Naive thymus-derived CD8-positive, alpha-beta T cell (primary cell): ENCODE measurements at regions not wholly inside any gene's neighbourhood (a gene's known extent, or its start where the extent isn't known, plus 50 kb on each side); places are given as distances from the start of the nearest gene placed in this dataset.
"Not testable (repeated sequence)": the region's sequence is repeated elsewhere in the genome, so short reads cannot be mapped to it uniquely, and the experiment has no call there.

Experiments
- ATAC-seq, 2 donors: fragments of 150-1000 bp; cut with Tn5 transposase in 1 of 2; sonication (Bioruptor Pico), chemical (Tn5 transposase) in 1 of 2; 1 replicate in 1 of 2; 2 replicates in 1 of 2; pipeline ENCODE4 v1.10.0; 2021; ENCODE audit warnings: mild to moderate bottlenecking in 2 of 2, moderate library complexity in 2 of 2
- POLR2A ChIA-PET: fragments of 350-600 bp; sonication (Branson Sonifier 250); formaldehyde crosslinking; loops from one replicate; lab custom pipeline; 2021; ENCODE audit warnings: antibody characterized with exemption; lab: Charles Lee
- DNase-seq, 10 donors: peaks; one replicate each; pipeline versions ENCODE4 v3.0.0 to v3.0.0-alpha.2; 2020 to 2022
- H3K27ac Mint-ChIP-seq, 10 donors: one replicate each; pipeline ENCODE4 v1.8.0; 2020 to 2022; ENCODE audit warnings: mild to moderate bottlenecking in 10 of 10, mixed read lengths in 10 of 10, moderate library complexity in 4 of 10, inconsistent platforms in 1 of 10
- H3K27me3 Mint-ChIP-seq, 5 donors: one replicate each; pipeline ENCODE4 v1.8.0; 2021 to 2022; ENCODE audit warnings: mixed read lengths in 5 of 5
- H3K36me3 Mint-ChIP-seq, 3 donors: one replicate each; pipeline ENCODE4 v1.8.0; 2020 to 2022; ENCODE audit warnings: mixed read lengths in 3 of 3, mild to moderate bottlenecking in 2 of 3, inconsistent platforms in 1 of 3
- H3K4me1 Mint-ChIP-seq, 4 donors: one replicate each; pipeline ENCODE4 v1.8.0; 2021 to 2022; ENCODE audit warnings: mixed read lengths in 4 of 4
- H3K4me3 Mint-ChIP-seq, 10 donors: one replicate each; pipeline ENCODE4 v1.8.0; 2020 to 2022; ENCODE audit warnings: mild to moderate bottlenecking in 10 of 10, mixed read lengths in 10 of 10, moderate library complexity in 6 of 10, inconsistent platforms in 1 of 10
- H3K9me3 Mint-ChIP-seq, 9 donors: one replicate each; pipeline ENCODE4 v1.8.0; 2020 to 2022; ENCODE audit warnings: mixed read lengths in 9 of 9, mild to moderate bottlenecking in 3 of 9, inconsistent platforms in 1 of 9, moderate library complexity in 1 of 9

- DNase-seq = no peak
- Mint-ChIP-seq H3K36me3 (no peaks in the 10 kb centered on the region), H3K4me1 (no peaks in the 10 kb centered on the region), H3K27me3 (no peaks in the 10 kb centered on the region), H3K27ac (no peak overlapping the region), H3K9me3 (no peaks in the 10 kb centered on the region), H3K4me3 (no peak overlapping the region)
- ATAC-seq = no peak
- POLR2A ChIA-PET = no interaction called here
These were observed 212.2 kb upstream of the KYNU start for GRCh38 chr2:142665241-142665640.

GRCh38 chr2:142650601-142651000 lies 226.9 kb upstream of the KYNU start:
- no peak for DNase-seq
- ATAC-seq = no peak
- no peaks in the 10 kb centered on the region for H3K36me3 Mint-ChIP-seq
- H3K27ac Mint-ChIP-seq = no peak overlapping the region
- no peak overlapping the region for H3K4me3 Mint-ChIP-seq
- POLR2A ChIA-PET = no interaction called here
- peaks cover 0 to 28% (median 8%) of the 10 kb centered on the region in 9 donors for H3K9me3 Mint-ChIP-seq
- H3K4me1 Mint-ChIP-seq = no peaks in the 10 kb centered on the region
- no peaks in the 10 kb centered on the region for H3K27me3 Mint-ChIP-seq

- Mint-ChIP-seq H3K9me3 (peaks cover 0 to 18% (median 6%) of the 10 kb centered on the region in 9 donors), H3K36me3 (no peaks in the 10 kb centered on the region), H3K27ac (no peak overlapping the region), H3K4me1 (no peaks in the 10 kb centered on the region), H3K27me3 (no peaks in the 10 kb centered on the region), H3K4me3 (no peak overlapping the region)
- POLR2A ChIA-PET = no interaction called here
- ATAC-seq (no peak), DNase-seq (no peak)
These were observed 227.9 kb upstream of the KYNU start for GRCh38 chr2:142649581-142649980.

- Mint-ChIP-seq H3K9me3 (peaks cover 0 to 28% (median 5%) of the 10 kb centered on the region in 9 donors), H3K27ac (no peak overlapping the region), H3K4me1 (no peaks in the 10 kb centered on the region), H3K36me3 (no peaks in the 10 kb centered on the region), H3K4me3 (no peak overlapping the region), H3K27me3 (no peaks in the 10 kb centered on the region)
- POLR2A ChIA-PET = no interaction called here
- ATAC-seq (no peak), DNase-seq (no peak)
These were observed 234.8 kb upstream of the KYNU start for GRCh38 chr2:142642650-142643049.

GRCh38 chr2:142629193-142629592 lies 248.3 kb upstream of the KYNU start:
- Mint-ChIP-seq H3K9me3 (peaks cover 0 to 21% (median 0%) of the 10 kb centered on the region in 9 donors), H3K4me1 (no peaks in the 10 kb centered on the region), H3K4me3 (no peak overlapping the region), H3K36me3 (no peaks in the 10 kb centered on the region), H3K27ac (no peak overlapping the region), H3K27me3 (no peaks in the 10 kb centered on the region)
- ATAC-seq (no peak), DNase-seq (no peak)
- POLR2A ChIA-PET = no interaction called here

GRCh38 chr2:142621287-142621686 lies 256.2 kb upstream of the KYNU start:
- DNase-seq = no peak
- Mint-ChIP-seq H3K27ac (no peak overlapping the region), H3K27me3 (no peaks in the 10 kb centered on the region), H3K4me3 (no peak overlapping the region), H3K9me3 (peaks cover 0 to 22% (median 0%) of the 10 kb centered on the region in 9 donors), H3K36me3 (no peaks in the 10 kb centered on the region), H3K4me1 (no peaks in the 10 kb centered on the region)
- ATAC-seq = no peak
- POLR2A ChIA-PET = no interaction called here

- Mint-ChIP-seq H3K4me1 (no peaks in the 10 kb centered on the region), H3K36me3 (no peaks in the 10 kb centered on the region), H3K27ac (no peak overlapping the region), H3K27me3 (peaks cover 0 to 1% (median 0%) of the 10 kb centered on the region in 5 donors), H3K9me3 (peaks cover 0 to 12% (median 0%) of the 10 kb centered on the region in 9 donors), H3K4me3 (no peak overlapping the region)
- ATAC-seq (no peak), DNase-seq (no peak)
- POLR2A ChIA-PET = no interaction called here
These were observed 260.0 kb upstream of the KYNU start for GRCh38 chr2:142617461-142617860.

- Mint-ChIP-seq H3K27me3 (peaks cover 0 to 1% (median 0%) of the 10 kb centered on the region in 5 donors), H3K36me3 (no peaks in the 10 kb centered on the region), H3K4me3 (no peak overlapping the region), H3K4me1 (no peaks in the 10 kb centered on the region), H3K9me3 (peaks cover 0 to 4% (median 0%) of the 10 kb centered on the region in 9 donors), H3K27ac (no peak overlapping the region)
- POLR2A ChIA-PET = no interaction called here
- no peak for ATAC-seq
- no peak for DNase-seq
These were observed 261.6 kb upstream of the KYNU start for GRCh38 chr2:142615876-142616275.

- H3K27ac Mint-ChIP-seq, POLR2A ChIA-PET, H3K9me3 Mint-ChIP-seq, H3K27me3 Mint-ChIP-seq, H3K4me3 Mint-ChIP-seq, ATAC-seq, DNase-seq, H3K36me3 Mint-ChIP-seq, H3K4me1 Mint-ChIP-seq: not testable (repeated sequence)
These were observed 264.3 kb upstream of the KYNU start for GRCh38 chr2:142613193-142613592.

GRCh38 chr2:142605421-142605820 lies 272.0 kb upstream of the KYNU start:
- no peak for ATAC-seq
- no peak overlapping the region for H3K4me3 Mint-ChIP-seq
- H3K27me3 Mint-ChIP-seq = no peaks in the 10 kb centered on the region
- no peaks in the 10 kb centered on the region for H3K4me1 Mint-ChIP-seq
- no peak for DNase-seq
- no peak overlapping the region for H3K27ac Mint-ChIP-seq
- H3K9me3 Mint-ChIP-seq = peaks cover 0 to 2% (median 0%) of the 10 kb centered on the region in 9 donors
- POLR2A ChIA-PET = no interaction called here
- no peaks in the 10 kb centered on the region for H3K36me3 Mint-ChIP-seq

GRCh38 chr2:142603759-142604158 lies 273.7 kb upstream of the KYNU start:
- Mint-ChIP-seq H3K27me3 (no peaks in the 10 kb centered on the region), H3K27ac (no peak overlapping the region), H3K4me3 (no peak overlapping the region), H3K4me1 (no peaks in the 10 kb centered on the region), H3K36me3 (no peaks in the 10 kb centered on the region), H3K9me3 (no peaks in the 10 kb centered on the region)
- DNase-seq = no peak
- no peak for ATAC-seq
- POLR2A ChIA-PET = no interaction called here

GRCh38 chr2:142602418-142602989 lies 275.0 kb upstream of the KYNU start:
- Mint-ChIP-seq H3K4me3 (no peak overlapping the region), H3K27ac (no peak overlapping the region), H3K36me3 (no peaks in the 10 kb centered on the region), H3K9me3 (no peaks in the 10 kb centered on the region), H3K4me1 (no peaks in the 10 kb centered on the region), H3K27me3 (no peaks in the 10 kb centered on the region)
- POLR2A ChIA-PET = no interaction called here
- DNase-seq (no peak), ATAC-seq (no peak)

- DNase-seq (no peak), ATAC-seq (no peak)
- Mint-ChIP-seq H3K36me3 (no peaks in the 10 kb centered on the region), H3K4me1 (no peaks in the 10 kb centered on the region), H3K4me3 (no peak overlapping the region), H3K9me3 (no peaks in the 10 kb centered on the region), H3K27ac (no peak overlapping the region), H3K27me3 (no peaks in the 10 kb centered on the region)
- POLR2A ChIA-PET = no interaction called here
These were observed 275.7 kb upstream of the KYNU start for GRCh38 chr2:142601794-142602193.

GRCh38 chr2:142599504-142599903 lies 278.0 kb upstream of the KYNU start:
- POLR2A ChIA-PET = no interaction called here
- Mint-ChIP-seq H3K27ac (no peak overlapping the region), H3K4me1 (no peaks in the 10 kb centered on the region), H3K4me3 (no peak overlapping the region), H3K27me3 (no peaks in the 10 kb centered on the region), H3K36me3 (no peaks in the 10 kb centered on the region), H3K9me3 (peaks cover 0 to 2% (median 0%) of the 10 kb centered on the region in 9 donors)
- ATAC-seq (no peak), DNase-seq (no peak)
